Neural cell (in vitro differentiated cells): ENCODE measurements at regions not wholly inside any gene's neighbourhood (a gene's known extent, or its start where the extent isn't known, plus 50 kb on each side); places are given as distances from the start of the nearest gene placed in this dataset.

ENCODE experiments used
- H2AFZ ChIP-seq: fragments of 200-600, 300-800 bp; sonication (generic), shearing (Covaris generic); 2 replicates; pipeline ENCODE4 v1.6.0; 2014; ENCODE audit warnings: low read depth, mild to moderate bottlenecking, antibody characterized with exemption, low read length, moderate library complexity
- H3F3A ChIP-seq: fragments of 200-600 bp; shearing (Covaris generic); 2 replicates; pipeline ENCODE4 v1.6.1; 2016; ENCODE audit warnings: mild to moderate bottlenecking, moderate library complexity, mixed read lengths, antibody characterized with exemption, low read length; ENCODE audit not compliant: insufficient read depth, poor library complexity, severe bottlenecking
- H3K27ac ChIP-seq: fragments of 200-600, 300-800 bp; sonication (generic), shearing (Covaris generic); 2 replicates; pipeline ENCODE4 v1.5.1; 2014; ENCODE audit warnings: mild to moderate bottlenecking, low read length, moderate library complexity
- H3K27me3 ChIP-seq: fragments of 300-800, 200-600 bp; sonication (generic), shearing (Covaris generic); 2 replicates; pipeline ENCODE4 v1.6.0; 2014; ENCODE audit warnings: mild to moderate bottlenecking, low read depth, low read length, moderate library complexity; ENCODE audit not compliant: insufficient read depth
- H3K36me3 ChIP-seq: fragments of 300-800, 200-600 bp; sonication (generic), shearing (Covaris generic); 2 replicates; pipeline ENCODE4 v1.5.1; 2014; ENCODE audit warnings: mild to moderate bottlenecking, antibody characterized with exemption, low read length, moderate library complexity; ENCODE audit not compliant: insufficient read depth
- H3K4me2 ChIP-seq: fragments of 300-800, 200-600 bp; sonication (generic), shearing (Covaris generic); 2 replicates; pipeline ENCODE4 v1.6.0; 2014; ENCODE audit warnings: mild to moderate bottlenecking, low read length
- H3K4me3 ChIP-seq: fragments of 300-800, 200-600 bp; sonication (generic), shearing (Covaris generic); 2 replicates; pipeline ENCODE4 v1.5.1; 2014; ENCODE audit warnings: mild to moderate bottlenecking, low read length, moderate library complexity
- H3K79me2 ChIP-seq: fragments of 200-600 bp; shearing (Covaris generic); replicated peaks from 2 replicates; pipeline ENCODE4 v1.6.0; 2014; ENCODE audit warnings: mild to moderate bottlenecking, low read length, moderate library complexity; ENCODE audit not compliant: insufficient read depth
- H3K9ac ChIP-seq: fragments of 300-800, 200-600 bp; sonication (generic), shearing (Covaris generic); 2 replicates; pipeline ENCODE4 v1.6.1; 2016; ENCODE audit warnings: mild to moderate bottlenecking, low read length, mixed read lengths
- H3K9me2 ChIP-seq: fragments of 200-600 bp; shearing (Covaris generic); 2 replicates; pipeline ENCODE4 v1.6.1; 2016; ENCODE audit warnings: mild to moderate bottlenecking, low read length, mixed read lengths; ENCODE audit not compliant: insufficient read depth
- H3K9me3 ChIP-seq: fragments of 200-600, 300-800 bp; sonication (generic), shearing (Covaris generic); 2 replicates; pipeline ENCODE4 v1.6.1; 2016; ENCODE audit warnings: mild to moderate bottlenecking, mixed run types, low read length, moderate library complexity, mixed read lengths
- H4K20me1 ChIP-seq: fragments of 200-600 bp; shearing (Covaris generic); 2 replicates; pipeline ENCODE4 v1.6.1; 2016; ENCODE audit warnings: mild to moderate bottlenecking, mixed run types; ENCODE audit not compliant: insufficient read depth
- CTCF ChIP-seq: fragments of 450-650 bp; IDR thresholded peaks from 2 replicates; pipeline ENCODE4 v1.5.1; 2014; ENCODE audit warnings: antibody characterized with exemption, mild to moderate bottlenecking, moderate library complexity; ENCODE audit not compliant: poor library complexity, severe bottlenecking
- EP300 ChIP-seq: fragments of 450-650 bp; conservative IDR thresholded peaks from 2 replicates; pipeline ENCODE4 v1.6.1; 2014; ENCODE audit warnings: antibody characterized with exemption, mild to moderate bottlenecking, moderate library complexity; ENCODE audit not compliant: poor library complexity, severe bottlenecking
- EZH2 ChIP-seq: fragments of 200-600, 300-800 bp; shearing (Covaris generic), sonication (generic); IDR thresholded peaks from 2 replicates; pipeline ENCODE4 v1.6.1; 2014; ENCODE audit warnings: antibody characterized with exemption, low read length, borderline replicate concordance, mild to moderate bottlenecking; ENCODE audit not compliant: insufficient read depth, poor library complexity, severe bottlenecking
- MXI1 ChIP-seq: fragments of 450-650 bp; conservative IDR thresholded peaks from 2 replicates; pipeline ENCODE4 v1.6.1; 2014; ENCODE audit warnings: antibody characterized with exemption, mild to moderate bottlenecking; ENCODE audit not compliant: poor library complexity, severe bottlenecking
- POLR2AphosphoS5 ChIP-seq: IDR thresholded peaks from 2 replicates; pipeline ENCODE4 v1.6.1; 2012
- RAD21 ChIP-seq: fragments of 450-650 bp; conservative IDR thresholded peaks from 2 replicates; pipeline ENCODE4 v1.6.1; 2014; ENCODE audit warnings: antibody characterized with exemption, mild to moderate bottlenecking, moderate library complexity
- REST ChIP-seq: IDR thresholded peaks from 2 replicates; pipeline ENCODE4 v1.6.1; 2012; ENCODE audit warnings: borderline replicate concordance
- SMC3 ChIP-seq: fragments of 450-650 bp; conservative IDR thresholded peaks from 2 replicates; pipeline ENCODE4 v1.6.1; 2014; ENCODE audit warnings: antibody characterized with exemption, mild to moderate bottlenecking, moderate library complexity; ENCODE audit not compliant: poor library complexity
- TAF1 ChIP-seq: IDR thresholded peaks from 2 replicates; pipeline ENCODE4 v1.6.1; 2012; ENCODE audit warnings: low read depth

GRCh38 chr15:96092186-96092585, 238.3 kb upstream of the NR2F2 start:
- no peaks in the 10 kb centered on the region for H3F3A ChIP-seq
- no peaks in the 10 kb centered on the region for H3K36me3 ChIP-seq
- no peak overlapping the region for H3K4me3 ChIP-seq
- no peak overlapping the region for H3K27ac ChIP-seq
- H3K9me3 ChIP-seq: no peaks in the 10 kb centered on the region
- no peak overlapping the region for H2AFZ ChIP-seq
- no peak overlapping the region for H3K9ac ChIP-seq
- no peak for TF ChIP-seq CTCF
- TF ChIP-seq EZH2: no peak
- TF ChIP-seq REST: no peak
- no peak for TF ChIP-seq TAF1
- TF ChIP-seq POLR2AphosphoS5: no peak
- TF ChIP-seq SMC3: no peak
- no peak for TF ChIP-seq RAD21
- TF ChIP-seq MXI1: no peak
- no peak for TF ChIP-seq EP300
- no peaks in the 10 kb centered on the region for H3K79me2 ChIP-seq
- H3K4me2 ChIP-seq: no peak overlapping the region
- peaks cover 46% of the 10 kb centered on the region for H3K27me3 ChIP-seq
- no peaks in the 10 kb centered on the region for H4K20me1 ChIP-seq
- no peaks in the 10 kb centered on the region for H3K9me2 ChIP-seq

GRCh38 chr15:96093063-96093462, 237.4 kb upstream of the NR2F2 start:
- no peaks in the 10 kb centered on the region for H3K79me2 ChIP-seq
- no peaks in the 10 kb centered on the region for H3K9me2 ChIP-seq
- no peak overlapping the region for H2AFZ ChIP-seq
- H3F3A ChIP-seq: no peaks in the 10 kb centered on the region
- no peak overlapping the region for H3K9ac ChIP-seq
- H3K27ac ChIP-seq: no peak overlapping the region
- no peaks in the 10 kb centered on the region for H3K9me3 ChIP-seq
- H4K20me1 ChIP-seq: no peaks in the 10 kb centered on the region
- no peak overlapping the region for H3K4me3 ChIP-seq
- peaks cover 37% of the 10 kb centered on the region for H3K27me3 ChIP-seq
- TF ChIP-seq EP300 (no peak), CTCF (no peak), TAF1 (no peak), MXI1 (no peak), RAD21 (no peak), EZH2 (no peak), SMC3 (no peak), POLR2AphosphoS5 (no peak), REST (no peak)
- H3K4me2 ChIP-seq: no peak overlapping the region
- H3K36me3 ChIP-seq: no peaks in the 10 kb centered on the region
